K562 (cell line): ENCODE measurements at regions not wholly inside any gene's neighbourhood (a gene's known extent, or its start where the extent isn't known, plus 50 kb on each side); places are given as distances from the start of the nearest gene placed in this dataset.

ENCODE experiments used
- ESRRB ChIP-seq: fragments of 250-450 bp; sonication (Bioruptor Pico); IDR thresholded peaks from 2 replicates; pipeline ENCODE4 v1.5.0; 2020; ENCODE audit warnings: mild to moderate bottlenecking, moderate library complexity, borderline replicate concordance
- KLF1 ChIP-seq: fragments of 450-650 bp; IDR thresholded peaks from 2 replicates; pipeline ENCODE4 v1.6.1; 2016; ENCODE audit warnings: missing genetic modification characterization, missing compliant biosample characterization
- KLF13 ChIP-seq: fragments of 450-650 bp; IDR thresholded peaks from 2 replicates; pipeline ENCODE4 v1.6.1; 2016; ENCODE audit warnings: missing genetic modification characterization, low read depth, mild to moderate bottlenecking, missing compliant biosample characterization, moderate library complexity, borderline replicate concordance
- KLF6 ChIP-seq: fragments of 250-450 bp; sonication (Bioruptor Pico); IDR thresholded peaks from 2 replicates; pipeline ENCODE4 v1.4.0; 2020; ENCODE audit warnings: mild to moderate bottlenecking, moderate library complexity, borderline replicate concordance
- NELFE ChIP-seq: IDR thresholded peaks from 2 replicates; pipeline ENCODE4 v1.6.1; 2011; ENCODE audit warnings: mild to moderate bottlenecking; ENCODE audit not compliant: insufficient read depth, insufficient read length
- POU5F1 ChIP-seq: fragments of 150-350 bp; IDR thresholded peaks from 2 replicates; pipeline ENCODE4 v1.6.1; 2014; ENCODE audit warnings: borderline replicate concordance, low read length, low read depth, mild to moderate bottlenecking; ENCODE audit not compliant: partially characterized antibody
- RHOXF2B ChIP-seq: fragments of 250-450 bp; sonication (Bioruptor Pico); conservative IDR thresholded peaks from 2 replicates; pipeline ENCODE4 v1.5.1; 2021
- SIN3A ChIP-seq, 2 experiments: fragments of 150-350 bp in 1 of 2; IDR thresholded peaks; 2 replicates each; pipeline ENCODE4 v1.6.1; 2011 to 2016; ENCODE audit warnings: borderline replicate concordance in 2 of 2, low read depth in 2 of 2, low read length in 2 of 2, mild to moderate bottlenecking in 2 of 2, moderate library complexity in 2 of 2; ENCODE audit not compliant: control insufficient read depth in 1 of 2
- TAF9B ChIP-seq: fragments of 450-650 bp; IDR thresholded peaks from 2 replicates; pipeline ENCODE4 v1.6.1; 2018; ENCODE audit warnings: mild to moderate bottlenecking; ENCODE audit not compliant: partially characterized antibody
- XRCC3 ChIP-seq: fragments of 450-650 bp; IDR thresholded peaks from 2 replicates; pipeline ENCODE4 v1.6.1; 2017; ENCODE audit warnings: mild to moderate bottlenecking, moderate library complexity
- ZKSCAN8 ChIP-seq: fragments of 200-800 bp; sonication (Bioruptor generic); IDR thresholded peaks from 2 replicates; pipeline ENCODE4 v1.6.1; 2016; ENCODE audit warnings: missing genetic modification characterization, missing compliant biosample characterization
- ZNF239 ChIP-seq: fragments of 250-450 bp; sonication (Bioruptor Pico); IDR thresholded peaks from 2 replicates; pipeline ENCODE4 v1.4.0; 2020; ENCODE audit warnings: mild to moderate bottlenecking
- ZNF780A ChIP-seq: fragments of 250-450 bp; sonication (Bioruptor Pico); IDR thresholded peaks from 2 replicates; pipeline ENCODE4 v1.5.0; 2021; ENCODE audit warnings: mild to moderate bottlenecking
- TF ChIP-seq, protein P1 (sequence below): fragments of 450-650 bp; conservative IDR thresholded peaks from 2 replicates; pipeline ENCODE4 v1.6.1; 2016; ENCODE audit warnings: missing genetic modification characterization, low read depth, mild to moderate bottlenecking, control low read depth, missing compliant biosample characterization
- TF ChIP-seq, protein P2 (sequence below): fragments of 250-450 bp; sonication (Bioruptor Pico); IDR thresholded peaks from 2 replicates; pipeline ENCODE4 v1.6.1; 2021; ENCODE audit warnings: mild to moderate bottlenecking
- TF ChIP-seq, protein P3 (sequence below): fragments of 450-650 bp; IDR thresholded peaks from 2 replicates; pipeline ENCODE4 v1.6.1; 2017; ENCODE audit warnings: mild to moderate bottlenecking, moderate library complexity
- TF ChIP-seq, protein P4 (sequence below): sonication (generic); formaldehyde crosslinking; IDR thresholded peaks from 2 replicates; pipeline ENCODE4 v1.8.1; 2023; ENCODE audit warnings: mild to moderate bottlenecking, missing genetic modification reagents

DNA sequence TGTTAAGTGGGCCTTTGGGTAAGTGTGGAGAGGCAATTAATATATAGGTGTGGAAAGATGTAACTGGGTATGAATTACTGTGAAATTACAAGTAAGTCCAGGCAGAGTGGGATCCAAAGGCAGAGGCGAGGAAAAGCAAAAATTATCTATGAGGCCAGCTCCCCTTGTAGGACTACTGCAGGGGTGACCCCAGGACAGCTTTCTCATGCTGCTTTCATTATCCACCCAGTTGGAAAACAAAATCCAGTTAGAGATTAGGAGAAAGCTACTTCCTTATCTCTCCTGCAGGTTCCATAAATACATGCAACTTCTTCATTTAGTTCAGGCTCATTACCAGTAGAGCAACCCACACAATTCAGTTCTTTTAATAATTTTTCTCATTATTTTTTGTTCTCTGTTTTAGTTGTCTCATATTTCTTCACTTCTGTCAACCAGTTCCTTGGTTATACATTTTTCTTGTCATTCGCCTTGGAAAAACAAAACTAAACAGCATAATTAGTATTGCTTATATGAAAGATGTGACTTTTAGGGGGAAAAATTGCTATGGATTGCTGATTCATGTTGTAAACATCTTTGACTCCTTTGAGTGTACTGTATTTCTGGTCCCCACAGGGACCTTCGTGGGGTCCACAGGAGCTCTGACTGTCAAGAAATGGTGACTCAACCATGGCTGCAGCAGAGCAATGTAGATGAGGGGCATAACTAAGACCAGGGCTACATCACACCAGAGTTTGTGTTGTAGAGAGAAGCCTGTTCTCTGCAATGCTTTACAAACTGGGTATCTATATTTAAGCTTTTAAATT is 110.4 kb upstream of the PARD3B start (continued):
- TF ChIP-seq, protein P1, sequence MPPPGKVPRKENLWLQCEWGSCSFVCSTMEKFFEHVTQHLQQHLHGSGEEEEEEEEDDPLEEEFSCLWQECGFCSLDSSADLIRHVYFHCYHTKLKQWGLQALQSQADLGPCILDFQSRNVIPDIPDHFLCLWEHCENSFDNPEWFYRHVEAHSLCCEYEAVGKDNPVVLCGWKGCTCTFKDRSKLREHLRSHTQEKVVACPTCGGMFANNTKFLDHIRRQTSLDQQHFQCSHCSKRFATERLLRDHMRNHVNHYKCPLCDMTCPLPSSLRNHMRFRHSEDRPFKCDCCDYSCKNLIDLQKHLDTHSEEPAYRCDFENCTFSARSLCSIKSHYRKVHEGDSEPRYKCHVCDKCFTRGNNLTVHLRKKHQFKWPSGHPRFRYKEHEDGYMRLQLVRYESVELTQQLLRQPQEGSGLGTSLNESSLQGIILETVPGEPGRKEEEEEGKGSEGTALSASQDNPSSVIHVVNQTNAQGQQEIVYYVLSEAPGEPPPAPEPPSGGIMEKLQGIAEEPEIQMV: no peak
- no peak for TF ChIP-seq SIN3A (IDR thresholded peaks at IDR 0.05; ENCODE audit: borderline replicate concordance in 2 of 2, control insufficient read depth in 1 of 2, low read depth in 2 of 2, low read length in 2 of 2)
- TF ChIP-seq ZNF239 (CRISPR knock-in tag): no peak
- TF ChIP-seq, protein P2, sequence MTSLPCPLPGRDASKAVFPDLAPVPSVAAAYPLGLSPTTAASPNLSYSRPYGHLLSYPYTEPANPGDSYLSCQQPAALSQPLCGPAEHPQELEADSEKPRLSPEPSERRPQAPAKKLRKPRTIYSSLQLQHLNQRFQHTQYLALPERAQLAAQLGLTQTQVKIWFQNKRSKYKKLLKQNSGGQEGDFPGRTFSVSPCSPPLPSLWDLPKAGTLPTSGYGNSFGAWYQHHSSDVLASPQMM (CRISPR knock-in tag): no peak
- TF ChIP-seq ZNF780A (CRISPR knock-in tag): no peak
- TF ChIP-seq KLF13: no peak
- TF ChIP-seq XRCC3: no peak
- TF ChIP-seq KLF1: no peak
- TF ChIP-seq ZKSCAN8: no peak
- TF ChIP-seq, protein P3, sequence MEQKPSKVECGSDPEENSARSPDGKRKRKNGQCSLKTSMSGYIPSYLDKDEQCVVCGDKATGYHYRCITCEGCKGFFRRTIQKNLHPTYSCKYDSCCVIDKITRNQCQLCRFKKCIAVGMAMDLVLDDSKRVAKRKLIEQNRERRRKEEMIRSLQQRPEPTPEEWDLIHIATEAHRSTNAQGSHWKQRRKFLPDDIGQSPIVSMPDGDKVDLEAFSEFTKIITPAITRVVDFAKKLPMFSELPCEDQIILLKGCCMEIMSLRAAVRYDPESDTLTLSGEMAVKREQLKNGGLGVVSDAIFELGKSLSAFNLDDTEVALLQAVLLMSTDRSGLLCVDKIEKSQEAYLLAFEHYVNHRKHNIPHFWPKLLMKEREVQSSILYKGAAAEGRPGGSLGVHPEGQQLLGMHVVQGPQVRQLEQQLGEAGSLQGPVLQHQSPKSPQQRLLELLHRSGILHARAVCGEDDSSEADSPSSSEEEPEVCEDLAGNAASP: peak; percentile 71
- TF ChIP-seq, protein P4, sequence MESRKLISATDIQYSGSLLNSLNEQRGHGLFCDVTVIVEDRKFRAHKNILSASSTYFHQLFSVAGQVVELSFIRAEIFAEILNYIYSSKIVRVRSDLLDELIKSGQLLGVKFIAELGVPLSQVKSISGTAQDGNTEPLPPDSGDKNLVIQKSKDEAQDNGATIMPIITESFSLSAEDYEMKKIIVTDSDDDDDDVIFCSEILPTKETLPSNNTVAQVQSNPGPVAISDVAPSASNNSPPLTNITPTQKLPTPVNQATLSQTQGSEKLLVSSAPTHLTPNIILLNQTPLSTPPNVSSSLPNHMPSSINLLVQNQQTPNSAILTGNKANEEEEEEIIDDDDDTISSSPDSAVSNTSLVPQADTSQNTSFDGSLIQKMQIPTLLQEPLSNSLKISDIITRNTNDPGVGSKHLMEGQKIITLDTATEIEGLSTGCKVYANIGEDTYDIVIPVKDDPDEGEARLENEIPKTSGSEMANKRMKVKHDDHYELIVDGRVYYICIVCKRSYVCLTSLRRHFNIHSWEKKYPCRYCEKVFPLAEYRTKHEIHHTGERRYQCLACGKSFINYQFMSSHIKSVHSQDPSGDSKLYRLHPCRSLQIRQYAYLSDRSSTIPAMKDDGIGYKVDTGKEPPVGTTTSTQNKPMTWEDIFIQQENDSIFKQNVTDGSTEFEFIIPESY (CRISPR knock-in tag): no peak
- TF ChIP-seq ESRRB: no peak
- TF ChIP-seq TAF9B: no peak
- no peak for TF ChIP-seq RHOXF2B (CRISPR knock-in tag)
- no peak for TF ChIP-seq KLF6 (CRISPR knock-in tag)
- TF ChIP-seq POU5F1: no peak
- TF ChIP-seq NELFE: no peak
